Glutamatergic neuron (in vitro differentiated cells): ENCODE measurements at regions not wholly inside any gene's neighbourhood (a gene's known extent, or its start where the extent isn't known, plus 50 kb on each side); places are given as distances from the start of the nearest gene placed in this dataset.
"Not testable (repeated sequence)": the region's sequence is repeated elsewhere in the genome, so short reads cannot be mapped to it uniquely, and the experiment has no call there.

ENCODE experiments used
- DNase-seq: peaks from one replicate; pipeline ENCODE4 v3.0.0; 2022
- H3K27ac Mint-ChIP-seq: one replicate; pipeline ENCODE4 v1.8.0; 2020; ENCODE audit warnings: mild to moderate bottlenecking, mixed read lengths, inconsistent platforms; ENCODE audit not compliant: unreplicated experiment
- H3K27me3 Mint-ChIP-seq: one replicate; pipeline ENCODE4 v1.8.0; 2020; ENCODE audit warnings: mild to moderate bottlenecking, moderate library complexity, mixed read lengths, inconsistent platforms; ENCODE audit not compliant: unreplicated experiment
- H3K36me3 Mint-ChIP-seq: one replicate; pipeline ENCODE4 v1.8.0; 2020; ENCODE audit warnings: mild to moderate bottlenecking, mixed read lengths, inconsistent platforms; ENCODE audit not compliant: unreplicated experiment
- H3K4me1 Mint-ChIP-seq: one replicate; pipeline ENCODE4 v1.8.0; 2020; ENCODE audit warnings: mild to moderate bottlenecking, low read depth, mixed read lengths, inconsistent platforms; ENCODE audit not compliant: unreplicated experiment
- H3K4me3 Mint-ChIP-seq: one replicate; pipeline ENCODE4 v1.8.0; 2020; ENCODE audit warnings: mild to moderate bottlenecking, mixed read lengths, inconsistent platforms; ENCODE audit not compliant: unreplicated experiment
- H3K9me3 Mint-ChIP-seq: one replicate; pipeline ENCODE4 v1.8.0; 2020; ENCODE audit warnings: mild to moderate bottlenecking, moderate library complexity, mixed read lengths, inconsistent platforms; ENCODE audit not compliant: unreplicated experiment
- TF ChIP-seq, protein P1 (sequence below): fragments of 200-600 bp; sonication (generic); IDR thresholded peaks from one replicate; pipeline ENCODE4 v1.5.0; 2021; ENCODE audit not compliant: partially characterized antibody, unreplicated experiment

DNA sequence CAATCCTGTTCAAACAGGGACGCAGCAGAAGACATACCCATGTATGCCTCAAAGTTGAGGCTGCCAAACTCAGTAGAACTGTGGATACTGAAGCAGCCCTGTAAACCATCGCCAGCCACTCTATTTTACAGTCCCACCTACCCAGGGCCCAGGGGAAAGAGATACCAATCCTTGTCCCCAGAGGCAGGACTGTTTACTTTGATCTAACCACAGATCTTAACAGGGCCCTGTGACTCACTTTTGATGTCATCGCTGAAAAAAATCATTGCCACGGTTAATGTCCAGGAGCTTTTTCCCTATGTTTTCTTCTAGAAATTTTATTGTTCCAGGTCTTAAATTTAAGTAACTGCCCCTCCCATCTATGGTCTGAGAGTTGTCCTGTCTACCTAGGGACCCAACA, 538.4 kb upstream of the NCAM2 start:
- Mint-ChIP-seq H3K36me3 (no peaks in the 10 kb centered on the region), H3K27me3 (no peaks in the 10 kb centered on the region), H3K9me3 (no peaks in the 10 kb centered on the region), H3K4me3 (no peak overlapping the region), H3K27ac (no peak overlapping the region), H3K4me1 (no peaks in the 10 kb centered on the region)
- TF ChIP-seq, protein P1, sequence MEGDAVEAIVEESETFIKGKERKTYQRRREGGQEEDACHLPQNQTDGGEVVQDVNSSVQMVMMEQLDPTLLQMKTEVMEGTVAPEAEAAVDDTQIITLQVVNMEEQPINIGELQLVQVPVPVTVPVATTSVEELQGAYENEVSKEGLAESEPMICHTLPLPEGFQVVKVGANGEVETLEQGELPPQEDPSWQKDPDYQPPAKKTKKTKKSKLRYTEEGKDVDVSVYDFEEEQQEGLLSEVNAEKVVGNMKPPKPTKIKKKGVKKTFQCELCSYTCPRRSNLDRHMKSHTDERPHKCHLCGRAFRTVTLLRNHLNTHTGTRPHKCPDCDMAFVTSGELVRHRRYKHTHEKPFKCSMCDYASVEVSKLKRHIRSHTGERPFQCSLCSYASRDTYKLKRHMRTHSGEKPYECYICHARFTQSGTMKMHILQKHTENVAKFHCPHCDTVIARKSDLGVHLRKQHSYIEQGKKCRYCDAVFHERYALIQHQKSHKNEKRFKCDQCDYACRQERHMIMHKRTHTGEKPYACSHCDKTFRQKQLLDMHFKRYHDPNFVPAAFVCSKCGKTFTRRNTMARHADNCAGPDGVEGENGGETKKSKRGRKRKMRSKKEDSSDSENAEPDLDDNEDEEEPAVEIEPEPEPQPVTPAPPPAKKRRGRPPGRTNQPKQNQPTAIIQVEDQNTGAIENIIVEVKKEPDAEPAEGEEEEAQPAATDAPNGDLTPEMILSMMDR: no peak
- DNase-seq: no peak

DNA sequence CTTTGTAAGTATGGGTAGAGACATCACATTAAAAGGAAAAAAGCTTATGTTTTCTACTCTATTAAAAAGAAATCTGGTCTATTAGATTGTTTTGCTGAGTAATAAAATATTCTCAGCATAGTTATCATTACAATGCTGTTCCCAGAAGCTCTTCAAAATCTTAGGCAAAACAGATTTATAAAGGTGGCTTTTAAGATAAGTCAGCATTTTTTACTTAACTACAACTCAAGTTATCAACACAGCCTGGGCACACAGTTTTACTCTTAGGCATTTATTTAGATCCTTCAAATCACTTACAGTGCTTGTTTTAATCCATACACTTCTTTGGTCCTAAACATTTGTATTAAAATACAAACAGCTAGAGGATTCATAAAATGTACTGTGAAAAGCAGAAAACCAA, 534.8 kb upstream of the NCAM2 start:
- H3K4me3 Mint-ChIP-seq: no peak overlapping the region
- no peaks in the 10 kb centered on the region for H3K4me1 Mint-ChIP-seq
- no peak overlapping the region for H3K27ac Mint-ChIP-seq
- TF ChIP-seq, protein P1: no peak
- DNase-seq: no peak
- H3K9me3 Mint-ChIP-seq: no peaks in the 10 kb centered on the region
- H3K36me3 Mint-ChIP-seq: no peaks in the 10 kb centered on the region
- H3K27me3 Mint-ChIP-seq: no peaks in the 10 kb centered on the region

DNA sequence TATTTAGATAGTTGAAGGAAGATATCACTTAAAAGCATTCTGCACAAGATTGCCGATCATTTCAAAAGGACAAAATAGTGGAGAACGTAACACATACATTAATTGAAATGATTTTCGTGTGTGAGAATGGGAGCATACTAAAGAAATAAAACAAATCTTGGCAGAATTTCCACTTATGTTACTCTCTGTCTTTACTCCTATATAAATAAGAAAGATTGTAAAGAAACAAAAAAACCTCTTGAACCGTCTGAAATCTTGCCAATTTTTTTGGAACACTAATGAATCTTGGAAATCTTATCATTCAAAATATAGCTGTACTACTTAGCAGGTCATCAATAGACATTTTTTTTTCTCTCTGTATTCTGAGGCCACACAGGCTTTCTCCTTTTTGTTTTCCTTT, 528.8 kb upstream of the NCAM2 start:
- Mint-ChIP-seq H3K27ac (no peak overlapping the region), H3K4me3 (no peak overlapping the region), H3K4me1 (no peaks in the 10 kb centered on the region), H3K9me3 (no peaks in the 10 kb centered on the region), H3K36me3 (no peaks in the 10 kb centered on the region), H3K27me3 (no peaks in the 10 kb centered on the region)
- no peak for DNase-seq
- TF ChIP-seq, protein P1: no peak

DNA sequence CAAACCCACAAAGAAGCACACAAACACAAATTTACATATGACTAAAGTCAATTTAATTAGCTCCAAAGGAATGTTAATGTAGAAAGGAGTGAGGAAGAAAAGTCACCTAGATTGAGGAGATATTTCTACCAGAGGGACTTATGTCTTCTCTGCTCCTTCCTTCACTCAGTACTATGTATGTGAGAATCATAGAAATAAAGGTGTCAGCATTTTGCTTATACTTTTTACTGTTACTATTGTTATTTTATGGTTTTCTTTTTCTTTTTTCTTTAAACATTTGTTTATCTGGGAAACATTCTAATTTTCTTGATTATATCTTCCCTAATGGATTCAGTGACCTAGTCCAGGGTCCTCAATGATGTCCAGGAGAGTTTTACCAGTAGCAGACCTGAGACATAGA, 511.9 kb upstream of the NCAM2 start:
- H3K4me3 Mint-ChIP-seq: no peak overlapping the region
- TF ChIP-seq, protein P1: no peak
- no peaks in the 10 kb centered on the region for H3K36me3 Mint-ChIP-seq
- H3K9me3 Mint-ChIP-seq: no peaks in the 10 kb centered on the region
- H3K27me3 Mint-ChIP-seq: no peaks in the 10 kb centered on the region
- H3K27ac Mint-ChIP-seq: no peak overlapping the region
- no peak for DNase-seq
- H3K4me1 Mint-ChIP-seq: no peaks in the 10 kb centered on the region

DNA sequence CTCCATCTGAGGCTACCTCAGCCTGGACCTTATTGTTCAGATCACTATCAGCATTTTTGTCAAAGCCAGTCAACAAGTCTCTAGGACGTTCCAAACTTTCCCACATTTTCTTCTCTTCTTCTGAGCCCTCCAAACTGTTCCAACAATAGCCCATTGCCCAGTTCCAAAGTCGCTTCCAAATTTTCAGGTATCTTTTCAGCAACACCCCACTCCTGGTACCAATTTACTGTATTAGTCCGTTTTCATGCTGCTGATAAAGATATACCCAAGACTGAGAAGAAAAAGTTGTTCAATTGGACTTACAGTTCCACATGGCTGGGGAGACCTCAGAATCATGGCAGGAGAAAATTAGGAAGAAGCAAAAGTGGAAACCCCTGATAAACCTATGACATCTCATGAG, 495.3 kb upstream of the NCAM2 start:
- DNase-seq, H3K27ac Mint-ChIP-seq, H3K27me3 Mint-ChIP-seq, H3K4me3 Mint-ChIP-seq, H3K9me3 Mint-ChIP-seq, H3K4me1 Mint-ChIP-seq: not testable (repeated sequence)
- H3K36me3 Mint-ChIP-seq: peaks cover 12% of the 10 kb centered on the region

DNA sequence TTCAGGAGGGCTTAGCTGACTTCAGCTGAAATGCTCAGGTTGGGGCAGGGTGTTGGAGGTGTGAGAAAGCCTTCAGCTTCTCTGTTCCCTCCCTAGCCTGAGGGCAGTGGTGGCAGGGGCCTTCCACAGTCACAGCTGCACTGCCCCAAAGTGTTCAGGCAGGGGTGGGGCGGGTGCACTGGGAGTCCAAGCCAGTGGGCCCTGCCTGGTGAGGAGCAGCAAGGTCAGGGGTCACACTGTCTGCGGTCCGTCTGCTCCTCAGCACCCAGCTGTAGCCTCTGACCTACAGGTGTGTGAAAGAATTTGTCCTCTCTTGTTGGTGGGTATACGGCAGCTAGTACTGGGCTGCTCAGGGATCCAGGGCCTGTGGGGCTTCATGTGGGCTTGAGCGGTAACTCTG, 490.4 kb upstream of the NCAM2 start:
- DNase-seq: no peak
- H3K27me3 Mint-ChIP-seq: peaks cover 2% of the 10 kb centered on the region
- no peak overlapping the region for H3K27ac Mint-ChIP-seq
- TF ChIP-seq, protein P1: no peak
- H3K36me3 Mint-ChIP-seq: peaks cover 13% of the 10 kb centered on the region
- no peak overlapping the region for H3K4me3 Mint-ChIP-seq
- no peaks in the 10 kb centered on the region for H3K4me1 Mint-ChIP-seq
- H3K9me3 Mint-ChIP-seq: peaks cover 10% of the 10 kb centered on the region
